Thoracic aorta (tissue), 2 donors: ENCODE measurements at regions not wholly inside any gene's neighbourhood (a gene's known extent, or its start where the extent isn't known, plus 50 kb on each side); places are given as distances from the start of the nearest gene placed in this dataset.
"Not testable (repeated sequence)": the region's sequence is repeated elsewhere in the genome, so short reads cannot be mapped to it uniquely, and the experiment has no call there.

Experiments used
- ATAC-seq: fragments of 150-250 bp; one replicate; pipeline ENCODE4 v1.8.0; 2017; ENCODE audit warnings: low read depth; ENCODE audit not compliant: insufficient number of reproducible peaks, low FRiP score
- DNase-seq: peaks from one replicate; pipeline ENCODE4 v3.0.0-alpha.2; 2020; ENCODE audit warnings: low spot score
- H3K27ac ChIP-seq, 2 donors: fragments of 200-600 bp; sonication (generic); 1 replicate in 1 of 2; 2 replicates in 1 of 2; pipeline ENCODE4 v1.5.1; 2016; ENCODE audit warnings: mild to moderate bottlenecking in 2 of 2, moderate library complexity in 2 of 2
- H3K27me3 ChIP-seq: fragments of 200-600 bp; sonication (generic); replicated peaks from 2 replicates; pipeline ENCODE4 v1.6.0; 2016; ENCODE audit warnings: mild to moderate bottlenecking; ENCODE audit not compliant: insufficient read depth
- H3K36me3 ChIP-seq: fragments of 200-600 bp; sonication (generic); one replicate; pipeline ENCODE4 v1.5.1; 2016
- H3K4me1 ChIP-seq, 2 donors: fragments of 200-600 bp; sonication (generic); 1 replicate in 1 of 2; 2 replicates in 1 of 2; pipeline versions ENCODE4 v1.5.1 to v1.6.0; 2016; ENCODE audit warnings: low read depth in 2 of 2, mild to moderate bottlenecking in 1 of 2; ENCODE audit not compliant: control insufficient read depth in 1 of 2
- H3K4me3 ChIP-seq: fragments of 200-600 bp; sonication (generic); 2 replicates; pipeline ENCODE4 v1.5.1; 2016; ENCODE audit warnings: mild to moderate bottlenecking
- H3K9me3 ChIP-seq: fragments of 200-600 bp; sonication (generic); 2 replicates; pipeline ENCODE4 v1.5.1; 2016
- CTCF ChIP-seq: fragments of 200-600 bp; sonication (generic); IDR thresholded peaks from one replicate; pipeline ENCODE4 v1.5.1; 2019; ENCODE audit warnings: antibody characterized with exemption

GRCh38 chr2:43065871-43066270 lies 160.5 kb downstream of the ZFP36L2 start:
- Histone ChIP-seq H3K36me3 (no peaks in the 10 kb centered on the region), H3K4me1 (peaks cover 9 to 12% of the 10 kb centered on the region in 2 donors), H3K9me3 (peaks cover 3% of the 10 kb centered on the region), H3K27me3 (no peaks in the 10 kb centered on the region), H3K4me3 (no peak overlapping the region), H3K27ac (no peak overlapping the region)
- ATAC-seq (no peak), DNase-seq (no peak)
- TF ChIP-seq CTCF, result no peak

- H3K4me3 ChIP-seq, result no peak overlapping the region
- TF ChIP-seq CTCF, result no peak
- H3K9me3 ChIP-seq, result peaks cover 3% of the 10 kb centered on the region
- no peak overlapping the region for H3K27ac ChIP-seq
- ATAC-seq (no peak), DNase-seq (no peak)
- no peaks in the 10 kb centered on the region for H3K27me3 ChIP-seq
- no peaks in the 10 kb centered on the region for H3K36me3 ChIP-seq
- peaks cover 2 to 3% of the 10 kb centered on the region in 2 donors for H3K4me1 ChIP-seq
Observed at GRCh38 chr2:43065036-43065435, 161.4 kb downstream of the ZFP36L2 start.

GRCh38 chr2:43063096-43063495 lies 163.3 kb downstream of the ZFP36L2 start:
- not testable (repeated sequence) for H3K4me3 ChIP-seq, DNase-seq, H3K27me3 ChIP-seq, H3K9me3 ChIP-seq, H3K36me3 ChIP-seq, H3K27ac ChIP-seq, ATAC-seq
- peaks cover 0 to 13% of the 10 kb centered on the region in 2 donors for H3K4me1 ChIP-seq

DNA sequence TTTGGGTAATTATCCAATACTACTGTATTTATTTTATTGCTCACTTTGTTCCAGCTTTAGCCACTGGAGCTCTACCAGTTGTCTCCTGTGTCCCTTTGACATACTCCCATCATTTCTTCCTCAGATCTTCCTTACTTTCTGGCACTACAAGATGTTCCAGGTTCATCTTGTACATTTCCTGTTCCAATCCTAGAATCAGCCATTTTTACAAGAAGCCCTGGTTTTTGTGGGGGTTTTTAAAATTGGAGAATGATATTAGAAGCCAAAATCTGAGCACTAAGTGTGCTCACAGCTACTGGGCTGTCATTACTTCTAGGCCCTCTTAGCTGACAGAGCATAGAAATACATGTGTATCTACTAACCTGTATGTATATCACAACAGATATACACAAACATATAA lies 164.3 kb downstream of the ZFP36L2 start:
- Histone ChIP-seq H3K27me3 (no peaks in the 10 kb centered on the region), H3K36me3 (no peaks in the 10 kb centered on the region), H3K27ac (no peak overlapping the region), H3K4me1 (peaks cover 0 to 19% of the 10 kb centered on the region in 2 donors), H3K9me3 (peaks cover 3% of the 10 kb centered on the region), H3K4me3 (no peak overlapping the region)
- TF ChIP-seq CTCF, result no peak
- ATAC-seq (no peak), DNase-seq (no peak)

GRCh38 chr2:43060390-43061016 lies 165.9 kb downstream of the ZFP36L2 start:
- TF ChIP-seq CTCF, result no peak
- no peak overlapping the region for H3K27ac ChIP-seq
- H3K4me3 ChIP-seq, result no peak overlapping the region
- peaks cover 3% of the 10 kb centered on the region for H3K9me3 ChIP-seq
- no peaks in the 10 kb centered on the region for H3K36me3 ChIP-seq
- H3K4me1 ChIP-seq, result peaks cover 0 to 28% of the 10 kb centered on the region in 2 donors
- no peak for ATAC-seq
- H3K27me3 ChIP-seq, result no peaks in the 10 kb centered on the region
- no peak for DNase-seq
